GM10266 (cell line): ENCODE measurements at regions not wholly inside any gene's neighbourhood (a gene's known extent, or its start where the extent isn't known, plus 50 kb on each side); places are given as distances from the start of the nearest gene placed in this dataset.

Experiments used
- DNase-seq: peaks from one replicate; pipeline ENCODE4 v3.0.0; 2012; ENCODE audit errors: extremely low spot score
- TF ChIP-seq, protein P1 (sequence below): IDR thresholded peaks from 2 replicates; pipeline ENCODE4 v1.5.1; 2012; ENCODE audit warnings: mild to moderate bottlenecking, low read depth; ENCODE audit not compliant: control insufficient read depth, insufficient read depth; ENCODE audit errors: missing control alignments

DNA sequence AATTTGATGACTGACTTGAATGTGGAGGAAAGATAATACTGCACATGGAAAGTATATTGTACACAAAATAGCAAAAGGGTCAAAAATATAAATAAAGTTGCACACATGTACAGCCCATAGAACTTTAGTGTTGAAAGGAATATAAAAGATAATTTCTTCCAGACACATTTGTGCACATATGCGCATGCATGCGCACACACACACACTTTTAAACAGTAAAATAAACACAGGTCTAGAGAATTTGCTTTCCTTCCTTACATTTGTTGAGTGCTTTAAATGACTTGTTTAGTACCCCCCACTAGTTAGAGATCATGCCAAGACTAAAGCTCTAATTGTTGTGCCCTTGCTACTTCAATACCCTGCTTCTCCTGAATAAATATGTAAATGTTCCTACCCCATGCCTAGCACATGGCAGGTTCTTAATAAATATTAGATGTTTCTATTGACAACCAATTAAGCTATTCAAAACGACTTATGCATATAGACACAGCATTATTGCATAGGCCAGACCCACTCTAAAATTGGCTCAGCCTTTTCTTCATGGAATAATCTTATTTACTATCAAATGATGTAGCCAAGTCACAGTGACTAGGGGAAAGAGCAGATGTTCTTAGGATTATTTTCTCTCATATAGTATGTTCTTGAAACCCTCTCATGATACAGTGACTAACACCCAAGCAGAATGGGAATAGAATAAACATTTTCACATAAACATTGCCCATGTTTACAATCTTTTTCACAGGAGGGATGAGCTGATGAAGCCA, 165.5 kb upstream of the ACVR2A start:
- DNase-seq: no peak
- TF ChIP-seq, protein P1, sequence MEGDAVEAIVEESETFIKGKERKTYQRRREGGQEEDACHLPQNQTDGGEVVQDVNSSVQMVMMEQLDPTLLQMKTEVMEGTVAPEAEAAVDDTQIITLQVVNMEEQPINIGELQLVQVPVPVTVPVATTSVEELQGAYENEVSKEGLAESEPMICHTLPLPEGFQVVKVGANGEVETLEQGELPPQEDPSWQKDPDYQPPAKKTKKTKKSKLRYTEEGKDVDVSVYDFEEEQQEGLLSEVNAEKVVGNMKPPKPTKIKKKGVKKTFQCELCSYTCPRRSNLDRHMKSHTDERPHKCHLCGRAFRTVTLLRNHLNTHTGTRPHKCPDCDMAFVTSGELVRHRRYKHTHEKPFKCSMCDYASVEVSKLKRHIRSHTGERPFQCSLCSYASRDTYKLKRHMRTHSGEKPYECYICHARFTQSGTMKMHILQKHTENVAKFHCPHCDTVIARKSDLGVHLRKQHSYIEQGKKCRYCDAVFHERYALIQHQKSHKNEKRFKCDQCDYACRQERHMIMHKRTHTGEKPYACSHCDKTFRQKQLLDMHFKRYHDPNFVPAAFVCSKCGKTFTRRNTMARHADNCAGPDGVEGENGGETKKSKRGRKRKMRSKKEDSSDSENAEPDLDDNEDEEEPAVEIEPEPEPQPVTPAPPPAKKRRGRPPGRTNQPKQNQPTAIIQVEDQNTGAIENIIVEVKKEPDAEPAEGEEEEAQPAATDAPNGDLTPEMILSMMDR: no peak

DNA sequence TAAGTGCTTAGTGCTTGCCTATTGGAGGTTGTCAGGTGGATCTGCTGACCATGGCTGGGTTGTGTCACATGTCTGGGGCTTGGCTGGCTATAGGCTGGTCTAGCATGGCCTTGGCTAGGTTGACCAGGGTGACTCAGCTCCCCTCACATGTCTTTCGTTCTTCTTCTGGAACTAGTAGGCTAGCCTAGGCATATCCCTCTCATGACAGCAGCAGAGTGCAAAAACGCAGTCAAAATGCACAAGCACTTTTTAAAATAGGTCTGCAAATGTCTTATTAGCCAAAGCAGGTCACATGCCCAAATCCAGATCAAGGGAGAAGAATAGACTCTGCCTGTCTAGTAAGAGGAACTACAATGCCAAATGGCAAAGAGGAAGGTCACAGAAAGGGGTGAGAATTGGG, 179.7 kb upstream of the ACVR2A start:
- DNase-seq: no peak
- TF ChIP-seq, protein P1: no peak

DNA sequence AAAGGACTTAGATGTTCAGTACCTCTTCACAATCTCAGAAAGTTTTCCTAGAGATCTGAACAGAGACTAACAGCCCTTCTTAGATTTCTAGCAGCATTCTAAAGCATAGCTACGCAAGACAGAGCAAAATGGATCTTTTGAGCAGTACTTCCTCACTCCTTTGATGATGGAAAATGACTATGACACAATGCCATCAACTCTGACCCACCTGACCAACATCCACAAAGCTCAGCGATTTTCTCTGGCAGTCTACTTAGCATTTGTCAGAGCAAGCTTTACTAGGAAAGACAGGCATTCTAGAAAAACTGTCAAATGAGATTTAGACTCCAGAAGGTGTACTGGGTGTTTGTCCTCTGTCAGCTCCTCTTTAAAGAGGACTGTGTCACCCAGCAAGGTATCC, 180.9 kb upstream of the ACVR2A start:
- DNase-seq: no peak
- TF ChIP-seq, protein P1: no peak

DNA sequence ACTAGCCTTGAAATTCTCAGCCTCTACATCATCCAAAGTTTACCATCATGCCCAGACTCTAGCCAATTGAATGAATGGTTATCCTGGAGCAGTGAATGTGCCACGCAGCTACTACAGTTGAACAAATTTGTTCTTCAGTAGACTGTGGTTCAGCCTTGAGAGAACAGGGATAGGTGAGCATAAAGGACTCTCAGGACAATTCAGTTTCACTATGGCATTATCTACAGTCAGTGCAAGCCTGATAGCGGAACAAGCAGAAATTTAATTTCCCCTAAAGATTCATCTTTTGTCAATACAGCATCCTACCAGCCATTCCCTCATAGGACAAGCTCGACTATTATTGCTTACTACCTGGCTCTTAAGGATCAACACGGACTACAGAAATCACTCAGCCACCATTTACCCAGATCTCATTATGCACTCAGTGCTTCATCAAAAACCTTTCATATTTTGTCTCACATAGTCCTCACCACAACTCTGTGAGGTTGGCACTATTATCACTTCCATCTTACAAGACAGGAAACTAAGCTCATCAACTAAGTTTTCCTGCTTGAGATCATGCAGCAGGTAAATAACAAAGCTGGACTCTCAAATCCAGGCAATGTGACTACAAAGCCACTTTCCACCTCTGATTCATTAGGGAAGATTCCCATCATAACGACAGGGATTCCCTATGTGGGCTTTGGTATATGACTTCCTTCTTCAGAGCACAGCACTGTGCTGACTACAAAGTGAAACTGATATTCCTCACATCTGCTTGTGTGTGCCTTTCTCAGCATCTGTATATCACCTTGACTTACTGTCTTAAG, 181.5 kb upstream of the ACVR2A start:
- DNase-seq: no peak
- TF ChIP-seq, protein P1: no peak

DNA sequence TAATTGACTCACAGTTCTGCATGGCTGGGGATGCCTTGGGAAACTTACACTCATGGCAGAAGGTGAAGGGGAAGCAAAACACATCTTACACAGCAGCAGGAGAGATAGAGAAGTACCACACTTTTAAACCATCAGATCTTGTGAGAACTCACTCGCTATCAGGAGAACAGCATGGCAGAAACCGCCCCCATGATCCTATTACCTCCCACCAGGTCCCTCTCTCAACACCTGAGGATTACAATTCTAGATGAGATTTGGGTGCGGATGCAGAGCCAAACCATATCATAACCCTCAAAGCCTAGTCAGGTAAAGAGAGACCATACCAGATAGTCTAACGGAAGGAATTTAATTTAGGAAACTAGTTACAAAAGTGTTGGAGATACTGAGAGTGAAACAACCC, 182.6 kb upstream of the ACVR2A start:
- DNase-seq: no peak

DNA sequence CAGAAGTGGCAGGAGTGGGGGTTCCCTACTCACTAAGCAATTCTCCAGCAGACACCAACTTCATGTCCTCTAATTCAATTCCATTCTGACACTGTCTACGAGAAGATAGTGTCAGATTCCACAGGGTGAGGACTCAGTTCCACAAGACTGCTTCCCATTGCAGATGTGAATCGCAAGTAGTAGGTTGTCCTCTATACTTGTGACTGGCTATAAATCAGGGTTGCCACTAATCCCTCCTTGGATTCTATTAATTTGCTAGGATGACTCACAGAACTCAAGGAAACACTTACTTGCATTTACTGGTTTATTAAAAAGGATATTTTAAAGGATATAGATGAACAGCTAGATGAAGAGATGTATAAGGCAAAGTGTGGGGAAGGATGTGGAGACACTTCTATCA, 184.1 kb upstream of the ACVR2A start:
- DNase-seq: no peak
- TF ChIP-seq, protein P1: no peak

More for the DNA sequence above, 182.6 kb upstream of the ACVR2A start:
- TF ChIP-seq, protein P1: no peak

DNA sequence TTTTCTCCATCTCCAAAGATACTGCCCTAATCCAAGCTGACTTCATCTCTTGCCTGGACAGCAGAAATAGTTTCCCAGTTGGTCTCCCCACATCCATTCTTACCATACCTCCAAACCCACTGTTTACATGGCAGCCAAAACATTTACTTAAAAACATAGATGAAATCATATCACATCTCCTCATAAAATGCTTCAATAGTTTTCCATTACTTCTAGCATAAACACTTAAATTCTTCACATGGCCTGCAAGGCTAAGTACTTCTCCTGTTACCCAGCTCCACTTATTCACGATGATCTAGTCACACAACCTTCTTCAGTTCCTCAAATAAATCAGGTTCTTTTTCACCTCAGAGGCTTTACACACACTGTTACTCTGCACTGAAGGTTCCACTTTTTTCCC, 185.8 kb upstream of the ACVR2A start:
- TF ChIP-seq, protein P1: no peak
- no peak for DNase-seq
